Keratinocyte (primary cell): ENCODE measurements at regions not wholly inside any gene's neighbourhood (a gene's known extent, or its start where the extent isn't known, plus 50 kb on each side); places are given as distances from the start of the nearest gene placed in this dataset.

Experiments used
- DNase-seq: peaks from one replicate; pipeline ENCODE4 v3.0.0-alpha.2; 2011; ENCODE audit warnings: low read depth, missing footprints, low spot score
- FAIRE-seq: peaks from 2 replicates; lab custom pipeline; 2011; peaks lifted over from hg19 to GRCh38; lab: Jason Lieb, UNC
- H2AFZ ChIP-seq: 2 replicates; pipeline ENCODE4 v1.6.0; 2012; ENCODE audit warnings: low read length, control low read depth, inconsistent platforms; ENCODE audit not compliant: control insufficient read depth
- H3K27ac ChIP-seq: 2 replicates; pipeline ENCODE4 v1.5.1; 2011; ENCODE audit warnings: low read length; ENCODE audit not compliant: control insufficient read depth, insufficient read depth
- H3K27me3 ChIP-seq: 3 replicates; pipeline ENCODE4 v1.6.0; 2011; ENCODE audit warnings: low read length; ENCODE audit not compliant: control insufficient read depth, insufficient read depth; ENCODE audit errors: extremely low read depth
- H3K36me3 ChIP-seq, 2 experiments: 2 replicates in 1 of 2; 3 replicates in 1 of 2; pipeline ENCODE4 v1.5.1; 2011; ENCODE audit warnings: low read length in 2 of 2, mild to moderate bottlenecking in 1 of 2; ENCODE audit not compliant: control insufficient read depth in 2 of 2, insufficient read depth in 2 of 2; ENCODE audit errors: extremely low read depth in 1 of 2
- H3K4me1 ChIP-seq: 3 replicates; pipeline ENCODE4 v1.5.1; 2011; ENCODE audit warnings: low read length; ENCODE audit not compliant: control insufficient read depth, insufficient read depth; ENCODE audit errors: extremely low read depth
- H3K4me2 ChIP-seq: 3 replicates; pipeline ENCODE4 v1.6.0; 2011; ENCODE audit warnings: low read depth, low read length; ENCODE audit not compliant: control insufficient read depth, insufficient read depth; ENCODE audit errors: extremely low read depth
- H3K4me3 ChIP-seq, 3 experiments: fragments of 200-600 bp in 1 of 3; sonication (generic) in 1 of 3; 2 replicates in 2 of 3; 3 replicates in 1 of 3; pipeline ENCODE4 v1.5.1; 2011 to 2016; ENCODE audit warnings: low read length in 3 of 3, mild to moderate bottlenecking in 3 of 3, control low read depth in 2 of 3, inconsistent platforms in 1 of 3, low read depth in 1 of 3, mixed read lengths in 1 of 3, mixed run types in 1 of 3, moderate library complexity in 1 of 3; ENCODE audit not compliant: control insufficient read depth in 2 of 3, insufficient read depth in 2 of 3; ENCODE audit errors: extremely low read depth in 1 of 3
- H3K79me2 ChIP-seq: 2 replicates; pipeline ENCODE4 v1.6.0; 2012; ENCODE audit warnings: low read length; ENCODE audit not compliant: control insufficient read depth, insufficient read depth
- H3K9ac ChIP-seq: 3 replicates; pipeline ENCODE4 v1.6.0; 2011; ENCODE audit warnings: low read length; ENCODE audit not compliant: control insufficient read depth, insufficient read depth; ENCODE audit errors: extremely low read depth
- H3K9me1 ChIP-seq: 3 replicates; pipeline ENCODE4 v1.6.0; 2011; ENCODE audit warnings: low read length; ENCODE audit not compliant: control insufficient read depth, insufficient read depth; ENCODE audit errors: extremely low read depth
- H3K9me3 ChIP-seq: 2 replicates; pipeline ENCODE4 v1.5.1; 2012; ENCODE audit warnings: low read depth, low read length; ENCODE audit not compliant: control insufficient read depth
- H4K20me1 ChIP-seq: 3 replicates; pipeline ENCODE4 v1.6.0; 2011; ENCODE audit warnings: low read length; ENCODE audit not compliant: control insufficient read depth, insufficient read depth; ENCODE audit errors: extremely low read depth
- EZH2 ChIP-seq: IDR thresholded peaks from one replicate; pipeline ENCODE4 v1.6.1; 2012; ENCODE audit warnings: inconsistent platforms, mild to moderate bottlenecking, low read length, moderate library complexity
- dilution Hi-C: fragments of 300-500 bp; cut with MboI; formaldehyde crosslinking; loops from one replicate; pipeline ENCODE4 v1.7.0; 2020; ENCODE audit warnings: low sequenced_read_pairs; ENCODE audit not compliant: extremely low pct_ligation_motif_present
- TF ChIP-seq, protein P1 (sequence below), 3 experiments: IDR thresholded peaks in 1 of 3; conservative IDR thresholded peaks in 1 of 3; optimal IDR thresholded peaks in 1 of 3; 2 replicates in 2 of 3; 3 replicates in 1 of 3; pipeline versions ENCODE3 to v1.5.1; 2011; ENCODE audit warnings: low read length in 3 of 3, mild to moderate bottlenecking in 3 of 3, moderate library complexity in 2 of 3, control low read depth in 1 of 3, inconsistent platforms in 1 of 3; ENCODE audit not compliant: insufficient read depth in 2 of 3; ENCODE audit errors: extremely low read depth in 1 of 3

DNA sequence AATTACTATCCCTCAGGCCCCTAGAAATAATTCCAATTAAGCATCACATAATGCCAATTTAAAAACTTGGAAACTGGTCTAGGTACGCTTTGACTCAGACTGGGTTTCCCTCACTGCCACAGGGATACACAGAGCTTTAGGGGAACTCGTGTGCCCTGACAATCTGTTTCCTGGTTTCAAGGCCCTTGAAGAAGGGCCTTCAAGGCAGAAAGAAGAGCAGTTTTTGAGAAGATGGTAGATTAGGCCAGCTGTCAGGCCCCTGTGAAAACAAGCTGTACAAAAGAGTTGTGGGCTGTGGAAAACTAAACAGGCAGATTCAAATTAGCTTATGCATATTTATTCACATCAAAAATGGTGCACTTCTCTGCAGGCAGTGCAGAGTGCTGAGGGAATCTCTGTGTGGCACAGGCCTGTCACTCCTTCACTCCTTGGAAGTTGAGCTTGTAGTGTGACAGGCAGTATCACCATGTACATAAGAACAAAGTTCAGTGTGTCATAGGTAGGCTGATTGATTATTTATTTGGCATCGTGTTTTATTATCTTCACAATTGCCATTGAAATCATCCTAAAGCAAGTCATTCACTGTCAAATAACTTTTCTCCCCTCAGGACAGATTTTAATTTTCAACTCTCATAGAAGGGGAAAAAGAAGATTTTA lies 614.4 kb upstream of the GYPC start:
- no peaks in the 10 kb centered on the region for H3K9me1 ChIP-seq
- no peak for DNase-seq
- no peaks in the 10 kb centered on the region for H3K79me2 ChIP-seq
- no peaks in the 10 kb centered on the region for H3K9me3 ChIP-seq
- dilution Hi-C loops, result no loop called here
- no peak overlapping the region for H3K4me3 ChIP-seq
- FAIRE-seq, result no peak
- H3K36me3 ChIP-seq, result no peaks in the 10 kb centered on the region
- H3K4me2 ChIP-seq, result no peak overlapping the region
- H2AFZ ChIP-seq, result no peak overlapping the region
- no peaks in the 10 kb centered on the region for H3K4me1 ChIP-seq
- H3K27ac ChIP-seq, result no peak overlapping the region
- TF ChIP-seq, protein P1, sequence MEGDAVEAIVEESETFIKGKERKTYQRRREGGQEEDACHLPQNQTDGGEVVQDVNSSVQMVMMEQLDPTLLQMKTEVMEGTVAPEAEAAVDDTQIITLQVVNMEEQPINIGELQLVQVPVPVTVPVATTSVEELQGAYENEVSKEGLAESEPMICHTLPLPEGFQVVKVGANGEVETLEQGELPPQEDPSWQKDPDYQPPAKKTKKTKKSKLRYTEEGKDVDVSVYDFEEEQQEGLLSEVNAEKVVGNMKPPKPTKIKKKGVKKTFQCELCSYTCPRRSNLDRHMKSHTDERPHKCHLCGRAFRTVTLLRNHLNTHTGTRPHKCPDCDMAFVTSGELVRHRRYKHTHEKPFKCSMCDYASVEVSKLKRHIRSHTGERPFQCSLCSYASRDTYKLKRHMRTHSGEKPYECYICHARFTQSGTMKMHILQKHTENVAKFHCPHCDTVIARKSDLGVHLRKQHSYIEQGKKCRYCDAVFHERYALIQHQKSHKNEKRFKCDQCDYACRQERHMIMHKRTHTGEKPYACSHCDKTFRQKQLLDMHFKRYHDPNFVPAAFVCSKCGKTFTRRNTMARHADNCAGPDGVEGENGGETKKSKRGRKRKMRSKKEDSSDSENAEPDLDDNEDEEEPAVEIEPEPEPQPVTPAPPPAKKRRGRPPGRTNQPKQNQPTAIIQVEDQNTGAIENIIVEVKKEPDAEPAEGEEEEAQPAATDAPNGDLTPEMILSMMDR (optimal IDR thresholded peaks at IDR 0.05 in 1 of 3, IDR thresholded peaks at IDR 0.05 in 1 of 3, conservative IDR thresholded peaks at IDR 0.05 in 1 of 3; ENCODE audit: extremely low read depth in 1 of 3, insufficient read depth in 2 of 3, low read length in 3 of 3), result no peak
- TF ChIP-seq EZH2, result no peak
- H3K27me3 ChIP-seq, result no peaks in the 10 kb centered on the region
- H3K9ac ChIP-seq, result no peak overlapping the region
- H4K20me1 ChIP-seq, result no peaks in the 10 kb centered on the region

DNA sequence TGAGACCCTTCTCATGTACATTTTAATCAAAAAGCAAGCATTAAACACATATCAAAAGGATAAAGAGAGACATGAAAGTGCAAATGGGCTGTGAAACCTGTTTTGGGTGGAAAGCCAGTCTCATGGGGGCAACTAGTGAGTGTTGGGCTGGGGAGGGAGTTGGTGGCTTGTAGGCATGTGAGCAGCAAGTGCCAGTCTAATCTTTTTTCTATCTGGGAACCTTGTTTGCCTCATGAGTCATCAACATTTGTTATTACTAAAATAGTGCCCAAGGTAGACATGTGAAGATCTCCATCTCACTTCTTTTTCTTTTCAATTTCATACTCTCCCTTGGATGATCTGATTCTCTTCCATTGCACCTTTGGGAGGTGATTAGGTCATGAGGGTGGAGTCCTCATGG lies 613.9 kb upstream of the GYPC start:
- FAIRE-seq (no peak), DNase-seq (no peak)
- Histone ChIP-seq H3K27me3 (no peaks in the 10 kb centered on the region), H3K9me3 (no peaks in the 10 kb centered on the region), H3K79me2 (no peaks in the 10 kb centered on the region), H4K20me1 (no peaks in the 10 kb centered on the region), H3K36me3 (no peaks in the 10 kb centered on the region), H3K9me1 (no peaks in the 10 kb centered on the region), H3K4me2 (no peak overlapping the region), H3K9ac (no peak overlapping the region), H3K4me1 (no peaks in the 10 kb centered on the region), H2AFZ (no peak overlapping the region), H3K4me3 (no peak overlapping the region), H3K27ac (no peak overlapping the region)
- no peak for TF ChIP-seq EZH2
- TF ChIP-seq, protein P1 (optimal IDR thresholded peaks at IDR 0.05 in 1 of 3, IDR thresholded peaks at IDR 0.05 in 1 of 3, conservative IDR thresholded peaks at IDR 0.05 in 1 of 3; ENCODE audit: extremely low read depth in 1 of 3, insufficient read depth in 2 of 3, low read length in 3 of 3), result no peak
- dilution Hi-C loops, result no loop called here
